NCI-H1930 (cell line): ENCODE measurements at regions not wholly inside any gene's neighbourhood (a gene's known extent, or its start where the extent isn't known, plus 50 kb on each side); places are given as distances from the start of the nearest gene placed in this dataset.
"Not testable (repeated sequence)": the region's sequence is repeated elsewhere in the genome, so short reads cannot be mapped to it uniquely, and the experiment has no call there.

Experiments used
- DNase-seq, 2 experiments: peaks; one replicate each; lab custom pipeline; 2025; lab: John Stamatoyannopoulos, UW

DNA sequence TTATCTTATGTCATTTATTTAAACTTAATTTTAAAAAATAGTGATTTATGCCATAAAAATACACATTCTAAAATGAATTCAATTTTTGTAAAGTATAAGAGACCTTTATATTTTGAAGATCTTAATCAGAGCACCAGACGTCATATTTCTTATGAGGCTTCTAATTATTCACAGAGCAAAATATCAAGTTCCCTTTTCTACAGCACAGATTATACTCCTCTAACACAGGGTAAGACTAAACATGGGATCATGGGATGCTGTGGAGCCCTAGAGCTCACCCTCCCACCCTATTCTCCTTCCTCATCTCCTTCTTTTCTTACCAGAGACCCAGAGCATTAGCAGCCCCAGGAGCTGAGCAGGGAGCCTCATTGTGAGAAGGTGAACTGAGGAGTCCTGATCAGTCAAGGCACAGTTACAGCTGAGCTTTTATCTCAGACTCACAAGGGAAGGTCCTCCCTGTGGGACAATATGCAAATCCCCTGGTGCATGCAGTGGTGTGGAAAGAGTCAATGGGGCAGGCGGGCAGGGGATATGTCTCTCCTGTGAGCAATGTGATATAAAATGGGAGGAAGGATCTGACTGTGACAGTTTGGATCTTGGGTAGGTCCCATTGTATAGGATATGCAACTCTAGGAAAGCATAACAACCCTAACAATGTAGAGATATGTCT, 530.7 kb downstream of the RPIA start:
- DNase-seq: not testable (repeated sequence)

DNA sequence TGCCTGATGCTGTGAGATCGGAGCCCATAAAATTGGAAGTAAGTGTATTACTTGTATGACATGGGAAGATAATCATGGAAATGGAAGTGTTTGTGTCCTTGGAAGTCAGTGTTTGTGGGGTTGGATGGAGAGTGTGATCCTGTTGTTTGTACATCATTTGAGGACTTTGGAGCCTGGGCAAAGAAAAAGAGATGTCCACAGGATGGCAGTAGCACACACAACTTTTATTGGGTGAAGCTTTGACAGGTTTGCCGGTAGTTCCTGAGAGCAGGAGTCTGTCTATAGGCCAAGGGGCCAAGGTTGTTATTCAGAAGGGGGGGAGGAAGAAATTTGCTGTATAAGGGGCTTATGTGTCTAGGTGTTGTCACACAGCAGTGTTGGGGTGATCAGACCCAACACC, 533.3 kb downstream of the RPIA start:
- not testable (repeated sequence) for DNase-seq

DNA sequence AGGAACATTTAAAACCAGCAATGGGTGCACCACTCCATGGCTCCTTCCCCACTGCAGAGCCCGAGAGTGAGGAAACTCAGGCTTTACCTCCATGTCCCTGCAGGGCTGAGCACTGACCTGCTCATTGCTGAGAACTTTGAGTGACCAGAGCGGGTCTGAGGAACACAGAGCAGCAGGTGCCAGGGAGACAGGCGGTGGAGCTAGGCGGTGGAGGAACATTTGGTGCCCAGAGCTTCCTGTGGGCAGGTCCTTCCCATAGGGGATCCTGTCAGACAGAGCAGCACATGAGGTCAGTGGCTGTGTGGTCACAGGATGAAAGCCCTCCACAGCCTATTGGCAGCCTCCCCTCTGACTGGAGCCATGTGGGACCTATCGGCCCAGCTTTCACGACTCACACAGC, 538.5 kb downstream of the RPIA start:
- DNase-seq: not testable (repeated sequence)

DNA sequence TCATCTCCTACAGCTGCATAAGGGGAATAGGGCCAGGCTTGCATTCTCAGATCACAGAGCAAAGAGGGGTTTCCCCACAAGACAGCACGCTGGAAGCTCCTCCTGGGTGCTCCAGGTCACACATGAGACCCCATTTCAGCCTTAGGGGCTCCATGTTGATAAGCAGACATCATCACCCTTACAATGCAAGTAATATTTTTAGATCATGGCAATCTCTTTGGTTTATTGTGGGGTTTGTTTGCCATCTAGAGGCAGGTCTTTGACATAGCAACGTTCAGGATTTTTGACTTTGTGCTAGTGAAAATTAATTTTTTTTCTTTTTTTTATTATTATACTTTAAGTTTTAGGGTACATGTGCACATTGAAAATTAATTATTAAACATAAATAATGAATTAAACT, 539.8 kb downstream of the RPIA start:
- not testable (repeated sequence) for DNase-seq

DNA sequence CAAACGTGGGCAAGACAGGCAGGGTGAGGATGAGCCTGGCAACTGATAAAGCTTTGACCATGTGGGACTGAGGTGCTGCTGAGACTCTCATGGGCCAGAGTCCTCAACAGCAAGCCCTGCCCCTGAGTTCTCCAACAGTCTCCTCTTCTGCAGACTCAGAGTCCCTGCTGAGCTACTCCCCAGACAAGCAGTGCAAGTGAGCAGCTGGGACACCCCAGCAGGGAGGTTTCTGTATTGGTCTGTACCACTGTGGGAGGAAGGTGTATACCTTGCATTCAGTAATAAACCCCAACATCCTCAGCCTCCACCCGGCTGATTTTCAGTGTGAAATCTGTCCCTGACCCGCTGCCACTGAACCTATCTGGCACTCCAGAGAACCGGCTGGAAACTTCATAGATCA, 542.5 kb downstream of the RPIA start:
- not testable (repeated sequence) for DNase-seq

DNA sequence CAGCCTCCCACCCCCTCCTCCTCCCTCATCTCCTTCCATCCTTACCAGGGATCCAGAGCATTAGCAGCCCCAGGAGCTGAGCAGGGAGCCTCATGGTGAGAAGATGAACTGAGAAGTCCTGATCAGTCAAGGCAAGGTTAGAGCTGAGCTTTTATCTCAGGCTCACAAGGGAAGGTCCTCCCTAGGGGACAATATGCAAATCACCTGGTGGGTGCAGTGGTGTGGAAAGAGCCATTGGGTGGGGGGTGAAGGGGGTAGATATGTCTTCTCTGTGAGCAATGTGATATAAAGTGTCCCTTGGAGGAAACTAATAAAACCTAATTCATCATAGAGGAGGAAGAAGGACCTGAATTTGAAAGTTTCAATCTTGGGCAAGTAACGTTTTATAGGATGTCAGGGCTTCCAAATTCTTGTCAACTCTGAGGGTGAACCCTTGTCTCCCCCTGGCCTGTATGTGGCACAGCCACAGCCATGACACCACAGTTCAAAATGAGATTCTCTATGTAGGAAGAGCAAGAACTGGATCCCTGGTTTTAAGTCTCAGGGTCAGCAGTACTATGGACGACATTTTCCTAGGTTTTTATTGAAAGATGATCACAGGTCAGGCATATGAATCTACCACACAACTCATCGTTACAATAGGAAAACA, 543.5 kb downstream of the RPIA start:
- not testable (repeated sequence) for DNase-seq

DNA sequence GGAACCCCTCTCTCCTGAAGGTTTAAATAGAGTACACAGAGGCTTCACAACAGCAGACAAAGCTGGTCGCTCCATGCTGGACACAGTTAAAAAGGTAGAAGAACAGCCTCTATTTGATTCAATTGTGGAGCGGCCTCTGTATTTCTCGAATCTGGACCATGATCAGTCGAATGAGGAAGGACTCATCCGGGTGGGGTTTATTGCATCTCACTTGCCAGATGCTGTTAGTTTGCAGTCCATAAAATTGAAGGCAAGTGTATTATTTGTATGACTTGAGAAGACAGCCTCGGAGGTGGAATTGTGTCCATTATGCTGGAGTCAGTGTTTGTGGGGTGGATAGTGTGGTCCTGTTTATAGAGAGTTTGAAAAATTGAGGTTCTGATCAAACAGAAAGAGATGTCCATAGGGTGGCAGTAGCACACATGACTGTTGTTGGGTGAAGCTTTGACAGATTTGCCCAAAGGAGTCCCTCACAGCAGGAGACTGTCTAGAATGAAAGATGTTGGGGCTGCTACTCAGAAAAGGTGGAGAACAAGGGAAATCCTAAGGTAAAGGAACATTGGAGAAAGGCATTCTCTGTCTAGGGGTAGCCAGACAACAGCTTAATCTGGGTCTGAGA, 545.5 kb downstream of the RPIA start:
- not testable (repeated sequence) for DNase-seq

DNA sequence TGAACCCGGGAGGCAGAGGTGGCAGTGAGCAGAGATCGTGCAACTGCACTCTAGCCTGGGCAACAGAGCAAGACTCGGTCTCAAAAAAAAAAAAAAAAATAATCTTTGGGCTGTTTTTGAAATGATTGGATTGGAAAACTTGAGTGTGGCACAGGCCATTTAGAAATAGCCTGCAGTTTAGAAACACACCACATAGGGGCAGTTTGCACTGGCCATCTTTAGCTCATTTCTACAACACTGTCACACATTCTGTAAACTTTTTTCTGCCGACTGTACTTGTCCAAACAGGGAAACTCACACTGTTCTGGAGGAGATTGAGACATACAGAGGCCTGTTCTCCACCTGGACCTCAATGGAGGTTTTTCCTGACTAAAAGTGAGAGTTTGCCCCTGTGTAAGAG, 546.3 kb downstream of the RPIA start:
- DNase-seq: not testable (repeated sequence)

DNA sequence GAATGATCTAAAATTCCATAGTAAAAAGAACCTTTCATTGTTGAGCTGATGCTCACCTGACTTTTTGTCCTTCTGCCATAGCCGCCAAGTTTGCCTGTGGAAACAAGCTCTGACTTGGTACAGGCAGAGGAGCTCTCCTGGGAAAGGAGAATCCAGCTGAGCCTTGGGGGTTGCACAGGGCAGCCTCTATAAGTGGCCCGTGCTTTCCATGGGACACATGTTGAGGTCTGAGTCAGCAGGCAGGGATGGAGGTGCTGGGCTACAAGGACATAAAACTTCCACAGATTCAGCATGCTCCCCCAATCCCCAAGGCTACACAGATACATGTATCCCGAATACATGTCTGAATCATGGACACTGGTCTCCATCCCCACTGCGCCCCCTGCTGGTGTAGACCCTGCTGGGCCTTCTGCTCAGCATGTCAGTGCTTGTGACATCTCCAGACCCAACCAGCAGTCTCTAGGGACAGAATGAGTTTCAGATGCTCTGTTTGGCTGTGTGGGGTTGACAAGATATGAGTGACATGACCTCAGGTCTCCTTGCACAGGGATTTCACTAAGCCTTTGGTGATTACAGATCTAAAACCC, 551.7 kb downstream of the RPIA start:
- not testable (repeated sequence) for DNase-seq

DNA sequence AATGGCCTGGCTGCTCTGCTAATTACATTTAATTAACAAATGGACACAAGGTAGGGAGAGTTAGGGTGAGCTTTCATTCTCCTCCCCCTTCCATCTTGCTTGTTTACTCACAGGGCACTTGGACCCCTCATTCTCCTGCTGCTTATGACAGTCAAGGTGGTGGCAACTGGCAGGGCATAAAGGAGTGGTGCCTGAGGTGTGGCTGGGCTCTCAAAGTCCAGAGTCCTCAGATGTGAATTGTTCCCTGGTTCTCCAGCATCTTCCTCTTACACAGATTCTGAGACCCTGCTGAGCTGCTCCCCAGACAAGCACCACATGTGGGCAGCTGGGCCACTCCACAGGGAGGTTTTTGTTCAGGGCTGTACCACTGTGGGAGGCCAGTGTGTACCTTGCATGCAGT, 552.9 kb downstream of the RPIA start:
- not testable (repeated sequence) for DNase-seq

DNA sequence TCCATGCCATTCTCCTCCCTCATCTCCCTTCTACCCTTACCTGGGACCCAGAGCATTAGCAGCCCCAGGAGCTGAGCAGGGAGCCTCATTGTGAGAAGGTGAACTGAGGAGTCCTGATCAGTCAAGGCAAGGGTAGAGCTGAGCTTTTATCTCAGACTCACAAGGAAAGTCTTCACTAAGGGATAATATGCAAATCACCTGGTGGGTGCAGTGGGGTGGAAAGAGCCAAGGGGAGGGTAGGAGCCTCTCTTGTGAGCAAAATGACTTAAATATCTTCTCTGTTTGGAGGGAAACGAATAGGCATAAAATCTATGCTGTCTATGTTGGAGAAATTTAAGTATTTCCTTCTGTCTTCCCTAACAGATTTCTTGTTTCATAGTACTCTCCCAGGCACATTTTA, 554.0 kb downstream of the RPIA start:
- DNase-seq: not testable (repeated sequence)

DNA sequence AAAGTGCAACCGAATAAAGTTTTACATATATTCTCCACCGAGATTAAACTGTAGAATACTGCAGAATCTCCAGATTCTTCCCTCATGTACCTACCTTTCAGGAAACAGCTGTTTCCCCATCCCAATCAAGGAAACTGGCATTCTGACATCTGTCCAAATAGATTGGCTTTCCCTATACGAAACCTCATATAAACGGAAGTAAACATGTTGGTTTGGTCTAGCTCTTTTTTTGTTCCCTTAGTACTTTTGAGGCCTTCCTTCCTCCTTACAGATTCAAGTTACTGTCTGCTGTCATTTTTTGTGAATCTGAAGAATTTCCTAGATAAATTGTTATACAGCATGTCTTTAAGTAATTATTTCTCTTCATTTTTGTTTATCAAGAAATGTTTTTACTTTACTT, 554.6 kb downstream of the RPIA start:
- DNase-seq: not testable (repeated sequence)

DNA sequence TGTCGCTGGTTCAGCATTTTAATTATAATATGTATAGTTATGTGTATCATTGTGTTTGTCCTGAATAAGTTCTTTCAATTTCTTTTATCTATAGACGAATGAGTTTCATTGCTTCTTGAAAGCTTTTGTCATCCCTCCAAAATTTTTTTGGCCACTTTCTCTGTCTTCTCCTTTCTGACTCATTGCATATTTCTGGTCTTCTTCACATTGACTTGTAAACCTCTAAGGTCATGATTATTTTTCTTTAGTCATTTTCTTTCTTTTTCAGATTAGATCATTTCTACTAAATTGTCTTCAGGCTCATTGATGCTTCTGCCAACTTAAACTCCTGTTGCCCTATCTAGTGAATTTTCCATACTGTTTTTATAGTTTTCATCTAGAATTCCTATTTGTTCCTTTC, 555.1 kb downstream of the RPIA start:
- DNase-seq: not testable (repeated sequence)

DNA sequence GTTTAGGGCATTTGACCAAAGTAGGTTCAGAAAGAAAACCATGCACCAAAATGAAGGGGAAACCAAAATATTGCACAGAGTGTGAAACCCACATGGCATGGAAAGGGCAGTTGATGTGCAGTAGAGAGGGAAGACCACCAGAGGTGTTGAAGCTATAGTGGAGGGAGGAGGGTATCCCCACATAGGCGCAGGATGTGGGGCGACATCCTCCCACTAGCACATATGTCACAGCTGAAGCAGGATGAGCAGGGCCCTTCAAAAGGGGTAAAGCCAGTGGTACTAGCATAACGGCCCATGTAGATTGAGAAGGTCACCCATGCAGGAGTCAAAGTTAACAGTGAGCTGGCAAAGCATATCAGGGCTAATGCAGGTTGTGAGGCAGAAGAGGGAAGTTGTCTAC, 563.5 kb downstream of the RPIA start:
- DNase-seq: not testable (repeated sequence)

DNA sequence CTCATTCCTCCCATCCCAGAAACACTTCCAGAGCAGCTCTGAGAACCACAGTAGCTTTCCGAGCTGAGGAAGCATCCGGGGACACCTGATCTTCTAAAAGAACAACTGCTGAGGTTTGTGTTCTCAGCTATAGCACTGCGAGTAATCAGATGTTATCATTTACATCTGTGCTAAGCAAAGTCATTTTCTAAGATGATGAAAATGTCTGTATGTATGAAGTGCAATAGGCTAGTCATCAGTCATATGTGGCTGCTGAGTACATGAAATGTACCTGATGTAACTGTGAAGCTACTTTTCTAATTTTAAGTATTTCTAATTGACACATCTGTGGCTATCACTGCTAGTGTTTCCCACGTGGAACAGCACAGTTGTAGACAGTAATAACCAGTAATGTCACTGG, 582.0 kb downstream of the RPIA start:
- not testable (repeated sequence) for DNase-seq

DNA sequence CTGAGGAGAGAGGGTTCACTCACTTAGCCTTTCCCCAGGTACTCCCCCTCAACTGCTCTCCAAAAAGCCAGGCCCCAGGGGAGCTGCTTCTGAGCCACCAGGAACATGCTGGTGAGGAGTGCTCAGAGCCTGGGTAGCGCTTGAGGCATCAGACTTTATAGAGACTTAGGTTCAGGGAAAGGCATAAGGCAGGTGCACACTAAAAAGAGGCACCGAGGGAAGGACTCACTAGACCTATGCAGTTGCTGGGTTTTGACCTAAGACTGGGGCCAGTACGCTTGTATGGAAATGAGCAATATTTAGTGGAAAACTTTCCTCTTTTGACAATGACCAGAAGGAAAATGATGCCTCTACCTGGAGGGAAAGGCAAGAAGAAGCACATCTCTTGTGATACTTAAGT, 589.1 kb downstream of the RPIA start:
- not testable (repeated sequence) for DNase-seq

DNA sequence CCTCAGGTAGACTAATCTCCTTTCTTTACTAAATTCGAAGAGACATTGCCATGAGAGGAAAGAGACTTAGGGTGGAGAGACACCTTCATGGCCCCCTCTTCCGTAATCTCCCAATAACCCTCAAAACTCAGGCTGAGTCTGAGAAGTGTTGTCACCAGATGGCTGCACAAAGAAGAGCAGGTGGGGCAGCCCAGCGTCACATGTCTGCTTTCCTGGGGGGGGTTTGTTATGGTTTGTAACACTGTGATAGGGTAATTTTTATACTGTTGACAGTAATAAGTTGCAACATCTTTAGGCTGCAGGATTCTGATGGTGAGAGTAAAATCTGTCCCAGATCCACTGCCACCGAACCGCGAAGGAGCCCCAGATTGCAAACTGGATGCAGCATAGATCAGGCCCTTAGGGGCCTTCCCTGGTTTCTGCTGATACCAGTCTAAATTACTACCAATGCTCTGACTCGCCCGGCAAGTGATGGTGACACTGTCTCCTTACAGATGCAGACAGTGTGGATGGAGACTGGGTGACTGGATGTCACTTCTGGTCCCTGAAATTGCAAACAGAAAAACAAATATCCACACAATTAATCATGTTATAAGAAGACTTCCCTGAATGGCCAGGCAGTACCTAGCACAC, 595.1 kb downstream of the RPIA start:
- DNase-seq: not testable (repeated sequence)

DNA sequence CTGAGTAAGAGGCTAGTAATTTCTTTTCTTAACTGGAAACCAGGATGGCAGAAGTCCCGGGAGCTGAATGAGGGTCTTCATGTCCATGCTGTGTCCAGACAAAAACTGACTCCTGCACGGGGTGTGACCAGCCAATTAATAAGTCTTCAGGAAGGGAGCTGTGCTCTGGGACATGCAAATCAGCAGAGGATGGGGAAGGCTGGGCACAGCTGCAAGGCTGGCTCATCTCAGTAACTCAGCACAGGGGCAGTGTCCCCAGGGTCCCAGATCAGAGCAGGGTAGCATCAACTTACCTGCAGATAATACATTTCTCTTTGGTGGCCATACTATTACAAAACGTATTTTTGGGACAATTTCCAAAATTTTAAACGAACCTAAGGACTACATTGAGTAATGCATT, 595.6 kb downstream of the RPIA start:
- not testable (repeated sequence) for DNase-seq

DNA sequence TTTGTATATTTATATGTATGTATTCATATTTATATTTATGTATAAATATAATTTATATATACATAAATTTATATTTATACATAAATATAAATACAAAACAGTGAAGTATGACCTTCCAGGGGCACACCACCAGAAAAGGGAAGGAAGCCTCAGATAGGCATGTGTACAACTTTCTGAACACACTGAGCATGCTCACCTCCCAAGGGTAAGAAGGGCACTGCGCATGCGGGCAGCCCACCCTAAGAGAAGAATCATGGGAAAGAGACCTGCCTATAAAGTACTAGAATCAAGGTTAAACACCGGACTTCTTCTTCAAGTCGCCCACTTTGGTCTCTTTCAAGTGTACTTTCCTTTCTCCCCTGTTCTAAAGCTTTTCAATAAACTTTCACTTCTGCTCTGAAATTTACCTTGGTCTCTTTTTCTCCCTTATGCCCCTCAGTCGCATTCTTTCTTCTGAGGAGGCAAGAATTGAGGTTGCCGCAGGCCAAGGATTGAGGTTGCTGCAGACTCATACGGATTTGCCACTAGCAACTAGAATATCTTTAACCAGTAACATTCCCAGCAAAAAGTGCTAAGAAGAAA, 600.3 kb downstream of the RPIA start:
- DNase-seq: not testable (repeated sequence)

DNA sequence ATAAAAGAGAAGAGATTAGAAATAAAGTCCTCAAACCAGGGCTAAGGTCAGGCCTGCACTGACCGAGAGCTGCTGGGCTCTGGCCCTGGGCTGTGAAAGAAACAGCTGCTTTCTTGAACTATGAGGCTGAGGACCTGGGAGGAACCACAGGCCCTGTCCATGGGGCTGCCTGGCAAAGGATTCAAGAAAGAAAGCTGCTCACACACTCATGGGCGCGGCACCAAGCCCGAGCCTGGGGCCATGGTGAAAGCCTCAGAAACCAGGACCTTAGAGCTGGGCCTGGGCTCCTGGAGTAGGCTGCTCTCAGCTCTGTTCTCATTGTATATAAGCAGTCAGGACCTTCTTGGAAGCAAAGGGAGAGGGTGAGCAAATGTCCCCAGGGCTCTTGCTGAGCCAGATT, 601.9 kb downstream of the RPIA start:
- DNase-seq: not testable (repeated sequence)

DNA sequence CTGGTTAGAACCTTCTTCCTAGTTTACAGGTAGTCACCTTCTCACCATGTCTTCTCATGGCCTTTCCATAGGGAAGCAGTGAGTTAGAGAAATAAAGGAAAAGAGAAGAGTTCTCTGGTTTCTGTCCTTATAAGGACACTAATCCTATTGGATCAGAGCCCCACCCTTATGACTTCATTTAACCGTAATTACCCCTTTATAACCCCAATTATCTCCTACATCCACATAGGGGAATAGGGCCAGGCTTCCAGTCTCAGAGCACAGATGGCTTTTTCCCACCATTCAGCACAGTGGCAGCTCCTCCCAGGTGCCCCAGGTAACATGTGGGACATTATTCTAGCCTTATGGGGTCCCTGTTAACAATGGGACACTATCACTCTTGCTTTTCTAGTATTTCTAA, 602.9 kb downstream of the RPIA start:
- DNase-seq: not testable (repeated sequence)

DNA sequence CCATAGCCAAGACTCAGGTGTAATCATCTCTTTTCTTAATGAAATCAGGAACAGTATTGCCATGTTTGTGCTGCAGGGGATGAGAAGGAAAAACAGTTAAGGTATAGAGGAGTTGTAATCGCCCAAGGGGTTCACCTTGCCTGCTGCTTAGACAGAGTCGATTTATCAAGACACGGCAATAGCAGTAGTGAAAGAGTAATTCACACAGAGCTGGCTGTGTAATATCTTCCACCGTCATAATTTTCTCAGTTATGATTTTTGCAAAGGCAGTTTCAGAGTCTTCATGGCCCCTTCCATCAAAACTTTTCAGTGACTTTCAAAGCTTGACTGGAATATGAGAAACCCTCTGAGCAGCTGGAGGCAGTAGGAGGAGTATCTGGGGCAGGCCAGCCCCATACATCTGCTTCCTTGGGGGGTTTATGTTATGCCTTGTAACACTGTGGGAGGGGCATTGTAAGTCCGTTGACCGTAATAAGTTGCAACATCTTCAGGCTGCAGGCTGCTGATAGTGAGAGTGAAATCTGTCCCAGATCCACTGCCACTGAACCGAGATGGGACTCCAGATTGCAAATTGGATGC, 605.4 kb downstream of the RPIA start:
- DNase-seq: not testable (repeated sequence)
